ENCODE measurements at regions not wholly inside any gene's neighbourhood (a gene's known extent, or its start where the extent isn't known, plus 50 kb on each side); places are given as distances from the start of the nearest gene placed in this dataset.

- no peak for TF ChIP-seq POLR2A (IDR thresholded peaks at IDR 0.05)
- TF ChIP-seq CTCF (IDR thresholded peaks at IDR 0.05 in 4 of 5, conservative IDR thresholded peaks at IDR 0.05 in 1 of 5): no peak
- H3K36me3 ChIP-seq: no peaks in the 10 kb centered on the region
- no peaks in the 10 kb centered on the region for H3K4me1 ChIP-seq
- no peak overlapping the region for H3K27ac ChIP-seq
- ATAC-seq: no peak
- no peak for DNase-seq
- H3K4me3 ChIP-seq: no peak overlapping the region
- in situ Hi-C loops (cut with MboI; ENCODE audit: low sequenced_read_pairs in 4 of 4) (no loop called here), intact Hi-C loops (cut with DNase I; ENCODE audit: low total_unique reads) (no loop called here)
- no peaks in the 10 kb centered on the region for H3K9me3 ChIP-seq
- H3K27me3 ChIP-seq: no peaks in the 10 kb centered on the region
Observed at GRCh38 chr16:35746281-35746962, 2287.0 kb downstream of the TP53TG3F start.

GRCh38 chr16:35746963-35747657, 2287.7 kb downstream of the TP53TG3F start:
- no peak for DNase-seq
- intact Hi-C loops (cut with DNase I; ENCODE audit: low total_unique reads): no loop called here
- no peak overlapping the region for H3K4me3 ChIP-seq
- in situ Hi-C loops (cut with MboI; ENCODE audit: low sequenced_read_pairs in 4 of 4): no loop called here
- no peaks in the 10 kb centered on the region for H3K9me3 ChIP-seq
- H3K4me1 ChIP-seq: no peaks in the 10 kb centered on the region
- TF ChIP-seq POLR2A (IDR thresholded peaks at IDR 0.05) (no peak), CTCF (IDR thresholded peaks at IDR 0.05 in 4 of 5, conservative IDR thresholded peaks at IDR 0.05 in 1 of 5) (no peak)
- no peaks in the 10 kb centered on the region for H3K27me3 ChIP-seq
- no peak for ATAC-seq
- H3K27ac ChIP-seq: no peak overlapping the region
- no peaks in the 10 kb centered on the region for H3K36me3 ChIP-seq

GRCh38 chr16:35747658-35748455, 2288.4 kb downstream of the TP53TG3F start:
- no peak for ATAC-seq

GRCh38 chr16:35748621-35749252, 2289.3 kb downstream of the TP53TG3F start:
- intact Hi-C loops (cut with DNase I; ENCODE audit: low total_unique reads) (no loop called here), in situ Hi-C loops (cut with MboI; ENCODE audit: low sequenced_read_pairs in 4 of 4) (no loop called here)
- ATAC-seq: no peak
- Histone ChIP-seq H3K27ac (no peak overlapping the region), H3K36me3 (no peaks in the 10 kb centered on the region), H3K27me3 (no peaks in the 10 kb centered on the region), H3K4me3 (no peak overlapping the region), H3K4me1 (no peaks in the 10 kb centered on the region), H3K9me3 (no peaks in the 10 kb centered on the region)
- TF ChIP-seq POLR2A (IDR thresholded peaks at IDR 0.05): no peak
- no peak for TF ChIP-seq CTCF (IDR thresholded peaks at IDR 0.05 in 4 of 5, conservative IDR thresholded peaks at IDR 0.05 in 1 of 5)
- no peak for DNase-seq

More at GRCh38 chr16:35747658-35748455, 2288.4 kb downstream of the TP53TG3F start:
- Histone ChIP-seq H3K4me3 (no peak overlapping the region), H3K27ac (no peak overlapping the region), H3K4me1 (no peaks in the 10 kb centered on the region), H3K27me3 (no peaks in the 10 kb centered on the region), H3K36me3 (no peaks in the 10 kb centered on the region), H3K9me3 (no peaks in the 10 kb centered on the region)
- intact Hi-C loops (cut with DNase I; ENCODE audit: low total_unique reads): no loop called here
- DNase-seq: no peak
- in situ Hi-C loops (cut with MboI; ENCODE audit: low sequenced_read_pairs in 4 of 4): no loop called here
- TF ChIP-seq CTCF (IDR thresholded peaks at IDR 0.05 in 4 of 5, conservative IDR thresholded peaks at IDR 0.05 in 1 of 5): no peak
- no peak for TF ChIP-seq POLR2A (IDR thresholded peaks at IDR 0.05)

Measured in gastrocnemius medialis (tissue), 4 donors.